ENCODE measurements at regions not wholly inside any gene's neighbourhood (a gene's known extent, or its start where the extent isn't known, plus 50 kb on each side); places are given as distances from the start of the nearest gene placed in this dataset.
"Not testable (repeated sequence)": the region's sequence is repeated elsewhere in the genome, so short reads cannot be mapped to it uniquely, and the experiment has no call there.

DNA sequence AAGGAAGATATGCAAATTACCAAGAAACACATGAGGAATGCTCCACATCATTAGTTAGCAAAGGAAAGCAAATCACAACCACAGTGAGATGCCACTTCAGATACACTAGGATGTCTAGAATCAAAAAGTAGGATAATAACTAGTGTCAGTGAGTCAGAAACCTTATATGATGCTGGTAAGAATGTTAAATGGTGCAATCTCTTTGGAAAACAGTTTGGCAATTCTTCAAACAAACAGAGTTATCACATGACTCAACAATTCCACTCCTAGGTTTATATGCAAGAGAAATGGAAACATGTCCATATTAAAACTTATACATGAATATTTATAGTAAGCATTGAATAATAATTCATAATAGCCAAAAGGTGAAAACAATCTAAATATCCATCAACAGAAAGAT, 220.9 kb downstream of the FOXG1 start:
- DNase-seq: no peak
- H3K9me3 ChIP-seq (ENCODE audit: control insufficient read depth, low read depth, low read length): no peaks in the 10 kb centered on the region
- H3K4me3 ChIP-seq (ENCODE audit: low read length): no peak overlapping the region
- H3K4me1 ChIP-seq (ENCODE audit: control insufficient read depth, insufficient read depth, low read length): no peaks in the 10 kb centered on the region
- H3K36me3 ChIP-seq (ENCODE audit: control insufficient read depth, insufficient read depth, low read length): no peaks in the 10 kb centered on the region
- no peaks in the 10 kb centered on the region for H3K27me3 ChIP-seq (ENCODE audit: control insufficient read depth, insufficient read depth, low read length)
- no peak overlapping the region for H3K27ac ChIP-seq (ENCODE audit: low read length)

DNA sequence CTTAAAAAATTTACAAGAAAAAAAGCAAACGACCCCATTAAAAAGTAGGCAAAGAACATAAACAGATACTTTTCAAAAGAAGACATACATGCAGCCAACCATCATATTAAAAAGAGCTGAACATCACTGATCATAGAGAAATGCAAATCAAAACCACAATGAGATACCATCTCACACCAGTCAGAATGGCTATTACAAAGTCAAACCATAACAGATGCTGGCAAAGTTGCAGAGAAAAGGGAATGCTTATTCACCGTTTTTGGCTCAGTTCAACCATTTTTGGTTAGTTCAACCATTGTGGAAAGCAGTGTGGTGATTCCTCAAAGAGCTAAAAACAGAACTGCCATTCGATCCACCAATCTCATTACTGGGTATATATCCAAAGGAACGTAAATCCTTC, 230.6 kb downstream of the FOXG1 start:
- not testable (repeated sequence) for H3K4me3 ChIP-seq (ENCODE audit: low read length); H3K4me1 ChIP-seq (ENCODE audit: control insufficient read depth, insufficient read depth, low read length); H3K27me3 ChIP-seq (ENCODE audit: control insufficient read depth, insufficient read depth, low read length); DNase-seq; H3K27ac ChIP-seq (ENCODE audit: low read length); H3K9me3 ChIP-seq (ENCODE audit: control insufficient read depth, low read depth, low read length); H3K36me3 ChIP-seq (ENCODE audit: control insufficient read depth, insufficient read depth, low read length)
- 89% methylated on average over 1 of the region's 4 CpGs for WGBS (ENCODE audit: insufficient coverage, low lambda C conversion rate)

- Histone ChIP-seq H3K27me3 (ENCODE audit: control insufficient read depth, insufficient read depth, low read length) (no peaks in the 10 kb centered on the region), H3K27ac (ENCODE audit: low read length) (no peak overlapping the region), H3K4me1 (ENCODE audit: control insufficient read depth, insufficient read depth, low read length) (no peaks in the 10 kb centered on the region), H3K36me3 (ENCODE audit: control insufficient read depth, insufficient read depth, low read length) (no peaks in the 10 kb centered on the region), H3K4me3 (ENCODE audit: low read length) (no peak overlapping the region), H3K9me3 (ENCODE audit: control insufficient read depth, low read depth, low read length) (no peaks in the 10 kb centered on the region)
- WGBS (ENCODE audit: insufficient coverage, low lambda C conversion rate): 88% methylated on average over 1 of the region's 1 CpG
- DNase-seq: no peak
These were observed 233.1 kb downstream of the FOXG1 start for GRCh38 chr14:28999656-29000055.

- WGBS (ENCODE audit: insufficient coverage, low lambda C conversion rate): 91% methylated on average over 4 of the region's 4 CpGs
- H3K36me3 ChIP-seq (ENCODE audit: control insufficient read depth, insufficient read depth, low read length): no peaks in the 10 kb centered on the region
- H3K4me1 ChIP-seq (ENCODE audit: control insufficient read depth, insufficient read depth, low read length): no peaks in the 10 kb centered on the region
- H3K9me3 ChIP-seq (ENCODE audit: control insufficient read depth, low read depth, low read length): no peaks in the 10 kb centered on the region
- DNase-seq: no peak
- no peak overlapping the region for H3K4me3 ChIP-seq (ENCODE audit: low read length)
- H3K27me3 ChIP-seq (ENCODE audit: control insufficient read depth, insufficient read depth, low read length): no peaks in the 10 kb centered on the region
- no peak overlapping the region for H3K27ac ChIP-seq (ENCODE audit: low read length)
These were observed 239.1 kb downstream of the FOXG1 start for GRCh38 chr14:29005647-29006046.

DNA sequence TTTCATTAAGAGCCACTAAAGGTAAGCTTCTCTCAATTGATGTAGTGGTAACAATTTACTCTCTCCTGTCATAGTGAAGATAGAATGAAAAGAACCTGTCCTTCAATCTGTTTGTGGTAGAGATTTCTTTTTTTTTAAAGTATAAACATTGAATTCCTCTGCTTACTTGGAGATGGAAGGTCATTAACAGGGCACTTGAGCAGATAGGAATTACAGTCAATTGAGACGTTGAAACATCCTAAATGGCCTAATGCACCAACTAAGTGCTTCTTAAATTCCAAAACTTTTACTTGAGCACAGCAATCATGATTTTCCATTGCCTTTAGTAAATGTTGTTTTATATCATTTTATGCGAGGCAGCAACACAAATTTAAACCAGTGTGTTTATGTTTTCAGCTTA, 241.4 kb downstream of the FOXG1 start:
- WGBS (ENCODE audit: insufficient coverage, low lambda C conversion rate): 31% methylated on average over 2 of the region's 2 CpGs
- no peak overlapping the region for H3K4me3 ChIP-seq (ENCODE audit: low read length)
- H3K4me1 ChIP-seq (ENCODE audit: control insufficient read depth, insufficient read depth, low read length): no peaks in the 10 kb centered on the region
- H3K27ac ChIP-seq (ENCODE audit: low read length): no peak overlapping the region
- no peaks in the 10 kb centered on the region for H3K36me3 ChIP-seq (ENCODE audit: control insufficient read depth, insufficient read depth, low read length)
- H3K27me3 ChIP-seq (ENCODE audit: control insufficient read depth, insufficient read depth, low read length): no peaks in the 10 kb centered on the region
- H3K9me3 ChIP-seq (ENCODE audit: control insufficient read depth, low read depth, low read length): no peaks in the 10 kb centered on the region
- DNase-seq: no peak

GRCh38 chr14:29016050-29016900, 249.7 kb downstream of the FOXG1 start:
- Histone ChIP-seq H3K27ac (ENCODE audit: low read length) (no peak overlapping the region), H3K36me3 (ENCODE audit: control insufficient read depth, insufficient read depth, low read length) (no peaks in the 10 kb centered on the region), H3K27me3 (ENCODE audit: control insufficient read depth, insufficient read depth, low read length) (no peaks in the 10 kb centered on the region), H3K4me3 (ENCODE audit: low read length) (no peak overlapping the region), H3K4me1 (ENCODE audit: control insufficient read depth, insufficient read depth, low read length) (peaks cover 2% of the 10 kb centered on the region), H3K9me3 (ENCODE audit: control insufficient read depth, low read depth, low read length) (no peaks in the 10 kb centered on the region)
- no CpG with 5 or more reads among the region's 10 CpGs for WGBS (ENCODE audit: insufficient coverage, low lambda C conversion rate)
- peak in 1 of 2 donors; percentile 27 for DNase-seq

DNA sequence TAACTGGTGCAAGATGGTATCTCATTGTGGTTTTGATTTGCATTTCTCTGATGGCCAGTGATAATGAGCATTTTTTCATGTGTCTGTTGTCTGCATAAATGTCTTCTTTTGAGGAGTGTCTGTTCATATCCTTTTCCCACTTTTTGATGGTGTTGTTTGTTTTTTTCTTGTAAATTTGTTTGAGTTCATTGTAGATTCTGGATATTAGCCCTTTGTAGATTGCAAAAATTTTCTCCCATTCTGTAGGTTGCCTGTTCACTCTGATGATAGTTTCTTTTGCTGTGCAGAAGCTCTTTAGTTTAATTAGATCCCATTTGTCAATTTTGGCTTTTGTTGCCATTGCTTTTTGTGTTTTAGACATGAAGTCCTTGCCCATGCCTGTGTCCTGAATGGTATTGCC, 256.9 kb downstream of the FOXG1 start:
- not testable (repeated sequence) for H3K4me1 ChIP-seq (ENCODE audit: control insufficient read depth, insufficient read depth, low read length); DNase-seq; H3K27ac ChIP-seq (ENCODE audit: low read length); H3K36me3 ChIP-seq (ENCODE audit: control insufficient read depth, insufficient read depth, low read length); H3K27me3 ChIP-seq (ENCODE audit: control insufficient read depth, insufficient read depth, low read length); H3K9me3 ChIP-seq (ENCODE audit: control insufficient read depth, low read depth, low read length); H3K4me3 ChIP-seq (ENCODE audit: low read length)

DNA sequence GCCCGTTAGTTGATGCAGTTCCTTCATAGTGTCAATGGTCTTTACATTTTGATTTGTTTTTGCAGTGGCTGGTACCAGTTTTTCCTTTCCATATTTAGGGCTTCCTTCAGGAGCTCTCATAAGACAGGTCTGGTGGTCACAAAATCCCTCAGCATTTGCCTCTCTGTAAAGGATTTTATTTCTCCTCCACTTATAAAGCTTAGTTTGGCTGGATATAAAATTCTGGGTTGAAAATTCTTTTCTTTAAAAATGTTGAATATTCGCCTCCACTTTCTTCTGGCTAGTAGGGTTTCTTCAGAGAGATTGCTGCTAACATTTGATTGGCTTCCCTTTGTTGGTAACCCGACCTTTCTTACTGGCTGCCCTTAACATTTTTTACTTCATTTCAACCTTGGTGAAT, 260.9 kb downstream of the FOXG1 start:
- not testable (repeated sequence) for H3K9me3 ChIP-seq (ENCODE audit: control insufficient read depth, low read depth, low read length); H3K27me3 ChIP-seq (ENCODE audit: control insufficient read depth, insufficient read depth, low read length); DNase-seq; H3K4me3 ChIP-seq (ENCODE audit: low read length); H3K4me1 ChIP-seq (ENCODE audit: control insufficient read depth, insufficient read depth, low read length); H3K27ac ChIP-seq (ENCODE audit: low read length); H3K36me3 ChIP-seq (ENCODE audit: control insufficient read depth, insufficient read depth, low read length)
- WGBS (ENCODE audit: insufficient coverage, low lambda C conversion rate): 95% methylated on average over 3 of the region's 3 CpGs

GRCh38 chr14:29027941-29028705, 261.5 kb downstream of the FOXG1 start:
- H3K27me3 ChIP-seq (ENCODE audit: control insufficient read depth, insufficient read depth, low read length); H3K9me3 ChIP-seq (ENCODE audit: control insufficient read depth, low read depth, low read length); H3K4me1 ChIP-seq (ENCODE audit: control insufficient read depth, insufficient read depth, low read length); DNase-seq; H3K36me3 ChIP-seq (ENCODE audit: control insufficient read depth, insufficient read depth, low read length); H3K4me3 ChIP-seq (ENCODE audit: low read length): not testable (repeated sequence)
- WGBS (ENCODE audit: insufficient coverage, low lambda C conversion rate): 100% methylated on average over 1 of the region's 2 CpGs
- H3K27ac ChIP-seq (ENCODE audit: low read length): peak overlapping the region; percentile 60

- peaks cover 9% of the 10 kb centered on the region for H3K4me1 ChIP-seq (ENCODE audit: control insufficient read depth, insufficient read depth, low read length)
- peak; percentile 51 to 74 for DNase-seq
- peak overlapping the region; percentile 60 for H3K27ac ChIP-seq (ENCODE audit: low read length)
- WGBS (ENCODE audit: insufficient coverage, low lambda C conversion rate): no CpG with 5 or more reads among the region's 7 CpGs
- H3K4me3 ChIP-seq (ENCODE audit: low read length): no peak overlapping the region
- no peaks in the 10 kb centered on the region for H3K36me3 ChIP-seq (ENCODE audit: control insufficient read depth, insufficient read depth, low read length)
- peaks cover 7% of the 10 kb centered on the region for H3K9me3 ChIP-seq (ENCODE audit: control insufficient read depth, low read depth, low read length)
- H3K27me3 ChIP-seq (ENCODE audit: control insufficient read depth, insufficient read depth, low read length): no peaks in the 10 kb centered on the region
These were observed 262.5 kb downstream of the FOXG1 start for GRCh38 chr14:29028973-29029582.
